GM21619 (cell line): ENCODE measurements at regions not wholly inside any gene's neighbourhood (a gene's known extent, or its start where the extent isn't known, plus 50 kb on each side); places are given as distances from the start of the nearest gene placed in this dataset.
"Not testable (repeated sequence)": the region's sequence is repeated elsewhere in the genome, so short reads cannot be mapped to it uniquely, and the experiment has no call there.

Experiments used
- ATAC-seq: cut with Tn5 transposase; IDR thresholded peaks from one replicate; pipeline ENCODE4 v1.9.1; 2021; ENCODE audit not compliant: unreplicated experiment

DNA sequence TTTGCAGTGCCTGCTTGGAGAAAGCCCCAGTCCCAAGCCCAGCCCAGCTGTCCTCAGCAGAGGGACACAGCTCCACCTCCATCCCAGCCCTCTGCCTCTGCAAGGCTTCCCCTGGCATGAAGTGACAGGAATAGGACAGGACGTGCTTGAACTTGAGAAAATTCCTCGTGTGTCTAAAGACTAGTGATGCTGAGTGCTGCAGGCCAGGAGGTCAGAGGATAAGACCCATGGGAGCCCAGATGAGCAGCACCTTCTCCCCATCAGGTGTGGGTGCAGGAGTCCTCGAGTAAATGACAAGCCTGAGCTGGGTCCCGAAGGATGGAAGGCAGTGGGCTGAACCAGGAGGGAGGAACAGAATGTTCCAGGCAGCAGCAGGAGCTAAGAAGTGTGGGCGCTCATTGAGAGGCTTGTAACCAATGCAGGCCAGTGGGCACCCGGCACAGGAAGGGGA lies 67.8 kb upstream of the UXS1 start:
- ATAC-seq = no peak

DNA sequence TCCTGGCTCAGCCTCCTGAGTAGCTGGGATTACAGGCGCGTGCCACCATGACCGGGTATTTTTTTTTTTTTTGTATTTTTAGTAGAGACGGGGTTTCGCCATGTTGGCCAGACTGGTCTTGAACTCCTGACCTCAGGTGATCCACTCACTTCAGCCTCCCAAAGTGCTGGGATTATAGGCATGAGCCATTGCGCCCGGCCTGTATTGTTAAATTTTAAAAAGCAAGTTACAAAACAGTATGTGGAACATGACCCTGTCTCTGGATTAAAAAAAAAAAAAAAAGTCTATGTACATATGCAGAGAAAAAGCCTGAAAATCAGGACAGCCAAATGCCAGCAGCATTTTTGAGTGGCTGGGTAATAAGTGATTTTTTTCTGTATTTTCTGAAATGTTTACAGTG lies 64.8 kb upstream of the UXS1 start:
- not testable (repeated sequence) for ATAC-seq

DNA sequence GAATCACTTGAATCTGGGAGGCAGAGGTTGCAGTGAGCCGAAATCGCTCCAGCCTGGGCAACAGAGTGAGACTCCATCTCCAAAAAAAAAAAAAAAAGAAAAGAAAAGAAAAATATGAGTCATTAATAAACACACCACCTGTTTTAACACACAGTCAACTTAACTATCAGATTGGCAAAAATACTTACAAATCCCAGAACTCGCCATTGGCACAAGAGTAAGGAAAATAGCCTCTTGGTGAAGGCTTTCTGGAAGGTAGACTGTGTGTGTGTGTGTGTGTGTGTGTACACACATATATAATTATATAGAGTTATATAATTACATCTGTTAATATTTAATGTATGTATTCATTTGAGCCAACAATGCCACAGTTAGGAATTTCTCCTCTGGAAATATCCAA lies 63.7 kb upstream of the UXS1 start:
- no peak for ATAC-seq

DNA sequence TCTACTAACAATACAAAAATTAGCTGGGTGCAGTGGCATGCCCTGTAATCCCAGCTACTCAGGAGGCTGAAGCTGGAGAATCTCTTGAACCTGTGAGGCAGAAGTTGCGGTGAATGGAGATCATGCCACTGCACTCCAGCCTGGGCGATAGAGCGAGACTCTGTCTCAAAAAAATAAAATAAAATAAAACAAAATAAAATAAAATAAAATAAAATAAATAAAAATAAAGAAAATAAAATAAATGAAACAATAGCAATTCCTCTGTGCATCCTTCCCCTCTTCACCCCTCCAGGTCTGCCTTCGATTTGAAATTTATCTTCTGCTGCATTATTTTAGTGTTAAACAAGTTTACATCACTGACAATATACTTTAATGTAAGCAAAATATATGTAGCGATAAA lies 63.0 kb upstream of the UXS1 start:
- no peak for ATAC-seq

DNA sequence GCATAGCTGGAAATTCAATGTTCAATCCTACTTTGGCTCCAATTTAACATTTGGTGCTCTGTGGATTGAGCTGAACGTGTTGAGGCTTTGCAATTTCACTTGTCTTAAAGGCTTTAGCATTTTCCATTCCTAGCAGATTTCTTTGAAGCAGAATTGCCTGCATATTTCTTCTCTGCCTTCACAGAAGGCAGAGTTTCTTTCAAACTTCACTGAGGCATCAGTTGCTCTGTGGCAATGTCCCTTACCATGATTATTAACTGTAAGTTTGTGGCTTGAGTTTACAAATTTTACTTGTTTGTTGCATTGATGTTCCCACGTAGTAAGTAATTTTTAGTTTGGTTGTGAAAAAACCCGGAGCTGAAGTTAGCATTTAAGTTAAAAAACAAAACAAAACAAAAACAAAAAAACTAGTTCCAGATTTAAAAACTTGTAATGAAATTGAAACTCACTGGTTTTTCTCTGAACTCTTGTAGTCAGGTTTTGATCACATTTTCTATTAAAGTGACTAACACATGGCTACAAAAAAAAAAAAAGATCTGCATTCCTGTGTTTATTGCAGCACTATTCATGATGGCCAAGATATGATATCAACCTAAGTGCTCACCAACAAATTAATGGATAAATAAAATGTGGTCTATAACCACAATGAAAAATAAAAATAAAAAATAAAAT lies 55.2 kb upstream of the UXS1 start:
- not testable (repeated sequence) for ATAC-seq

DNA sequence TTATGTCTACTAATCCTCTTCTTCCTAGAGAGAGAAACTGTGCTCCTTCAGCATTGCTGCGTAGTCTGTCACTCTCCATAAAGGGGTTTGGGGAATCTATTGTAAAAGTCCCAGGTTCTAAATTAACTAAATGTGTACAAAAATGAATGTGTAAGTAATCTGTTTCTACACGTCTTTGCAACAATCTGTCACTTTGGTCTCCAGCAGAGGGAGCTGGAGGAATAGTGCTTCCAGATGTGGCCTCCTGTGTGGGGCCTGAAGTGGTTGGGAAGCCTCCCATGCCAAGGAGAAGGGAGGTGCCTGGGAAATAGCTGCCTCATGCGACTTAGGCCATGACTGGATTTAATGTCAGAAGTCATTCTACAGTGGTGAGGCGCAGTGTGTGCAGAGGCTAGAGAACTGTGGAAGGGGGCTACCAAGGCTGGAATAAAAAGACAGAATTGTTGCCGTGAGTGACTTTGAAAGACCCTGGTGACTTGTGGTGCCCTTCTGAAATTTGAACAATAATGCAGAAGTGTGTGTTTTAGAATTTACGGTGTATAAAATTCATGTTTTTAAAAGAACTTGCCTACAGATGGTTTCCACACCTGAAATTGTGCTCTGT lies 54.5 kb upstream of the UXS1 start:
- not testable (repeated sequence) for ATAC-seq
